ENCODE measurements at regions not wholly inside any gene's neighbourhood (a gene's known extent, or its start where the extent isn't known, plus 50 kb on each side); places are given as distances from the start of the nearest gene placed in this dataset.

GRCh38 chr9:18410983-18411382, 63.0 kb upstream of the ADAMTSL1 start:
- TF ChIP-seq SMC3 (IDR thresholded peaks at IDR 0.05; ENCODE audit: low read depth, low read length) (no peak), MXI1 (IDR thresholded peaks at IDR 0.05; ENCODE audit: borderline replicate concordance, low read depth, low read length) (no peak), CTCF (conservative IDR thresholded peaks at IDR 0.05; ENCODE audit: low read depth, low read length) (no peak), USF2 (IDR thresholded peaks at IDR 0.05; ENCODE audit: low read depth, low read length) (no peak), POLR2A (IDR thresholded peaks at IDR 0.05; ENCODE audit: low read depth, low read length) (no peak)
